Activated CD4-positive, alpha-beta T cell treated with anti-CD3 and anti-CD28 coated beads, Interleukin-2, amount 50 U/mL, for 1 hour (primary cell): ENCODE measurements at regions not wholly inside any gene's neighbourhood (a gene's known extent, or its start where the extent isn't known, plus 50 kb on each side); places are given as distances from the start of the nearest gene placed in this dataset.
"Not testable (repeated sequence)": the region's sequence is repeated elsewhere in the genome, so short reads cannot be mapped to it uniquely, and the experiment has no call there.

Source experiments
- DNase-seq: peaks from one replicate; pipeline ENCODE4 v3.0.0-alpha.2; 2020

GRCh38 chr3:110493438-110494092 lies 578.1 kb upstream of the NECTIN3 start:
- DNase-seq, result no peak

- DNase-seq, result no peak
These were observed 577.5 kb upstream of the NECTIN3 start for GRCh38 chr3:110494093-110494490.

GRCh38 chr3:110494728-110495127 lies 576.9 kb upstream of the NECTIN3 start:
- no peak for DNase-seq

GRCh38 chr3:110495201-110495927 lies 576.3 kb upstream of the NECTIN3 start:
- DNase-seq, result no peak

- no peak for DNase-seq
These were observed 567.2 kb upstream of the NECTIN3 start for GRCh38 chr3:110504401-110504800.

- no peak for DNase-seq
These were observed 566.7 kb upstream of the NECTIN3 start for GRCh38 chr3:110504901-110505300.

GRCh38 chr3:110506890-110507289 lies 564.7 kb upstream of the NECTIN3 start:
- DNase-seq, result no peak

GRCh38 chr3:110507570-110507969 lies 564.0 kb upstream of the NECTIN3 start:
- DNase-seq, result not testable (repeated sequence)

GRCh38 chr3:110512961-110513360 lies 558.7 kb upstream of the NECTIN3 start:
- DNase-seq, result no peak

GRCh38 chr3:110518031-110518430 lies 553.6 kb upstream of the NECTIN3 start:
- DNase-seq, result no peak

- DNase-seq, result no peak
These were observed 552.5 kb upstream of the NECTIN3 start for GRCh38 chr3:110519071-110519470.

- DNase-seq, result no peak
These were observed 550.6 kb upstream of the NECTIN3 start for GRCh38 chr3:110521019-110521418.

GRCh38 chr3:110525558-110526064 lies 546.0 kb upstream of the NECTIN3 start:
- not testable (repeated sequence) for DNase-seq

GRCh38 chr3:110526777-110527727 lies 544.6 kb upstream of the NECTIN3 start:
- no peak for DNase-seq

GRCh38 chr3:110528305-110529121 lies 543.1 kb upstream of the NECTIN3 start:
- DNase-seq, result no peak

GRCh38 chr3:110530902-110531301 lies 540.7 kb upstream of the NECTIN3 start:
- DNase-seq, result no peak

GRCh38 chr3:110533089-110533488 lies 538.5 kb upstream of the NECTIN3 start:
- no peak for DNase-seq

- DNase-seq, result no peak
These were observed 529.0 kb upstream of the NECTIN3 start for GRCh38 chr3:110542552-110543150.

- DNase-seq, result no peak
These were observed 526.9 kb upstream of the NECTIN3 start for GRCh38 chr3:110544730-110545129.

GRCh38 chr3:110550511-110550910 lies 521.1 kb upstream of the NECTIN3 start:
- no peak for DNase-seq

- DNase-seq, result no peak
These were observed 509.0 kb upstream of the NECTIN3 start for GRCh38 chr3:110562621-110563020.

GRCh38 chr3:110564674-110565073 lies 506.9 kb upstream of the NECTIN3 start:
- no peak for DNase-seq
